ENCODE measurements at regions not wholly inside any gene's neighbourhood (a gene's known extent, or its start where the extent isn't known, plus 50 kb on each side); places are given as distances from the start of the nearest gene placed in this dataset.
A peak's percentile ranks its signal among the peaks of the same experiment; 100 is the strongest.

GRCh38 chr10:118504044-118504443 lies 91.4 kb downstream of the PRLHR start:
- H3K9me1 ChIP-seq (ENCODE audit: control insufficient read depth, insufficient read depth, low read length) = no peaks in the 10 kb centered on the region
- H3K4me3 ChIP-seq = no peak overlapping the region
- 0 out of 4 replicates have a peak overlapping the region, but pooled peaks of 1 of the 2 experiments have one; percentile 36 for H3K9ac ChIP-seq (ENCODE audit: insufficient read depth in 1 of 2, low read depth in 2 of 2, low read length in 2 of 2)
- CTCF ChIA-PET (ENCODE audit: low intra/inter-chr PET ratio) = no interaction called here
- no peaks in the 10 kb centered on the region for H3K79me2 ChIP-seq (ENCODE audit: control insufficient read depth, insufficient read depth, low read length)
- FAIRE-seq (no peak), DNase-seq (ENCODE audit: extremely low read depth in 1 of 4, low spot score in 3 of 4) (no peak), ATAC-seq (no peak)
- in situ Hi-C loops (cut with MboI) (no loop called here), intact Hi-C loops (cut with micrococcal nuclease) (no loop called here)
- H3K9me3 ChIP-seq (replicated peaks; ENCODE audit: control insufficient read depth, insufficient read depth, low read depth, low read length) = no peaks in the 10 kb centered on the region
- no peaks in the 10 kb centered on the region for H3K36me3 ChIP-seq (ENCODE audit: control insufficient read depth, insufficient read depth, low read length)
- H3K4me1 ChIP-seq (replicated peaks in 1 of 2; ENCODE audit: control insufficient read depth in 2 of 2, insufficient read depth in 2 of 2, low read length in 2 of 2) = peaks cover 0 to 13% of the 10 kb centered on the region in 2 experiments; a peak in 3 of 5 replicates
- H3K27me3 ChIP-seq (ENCODE audit: control insufficient read depth in 2 of 2, insufficient read depth in 2 of 2, low read length in 2 of 2) = no peaks in the 10 kb centered on the region
- POLR2A ChIA-PET = no interaction called here
- 0 out of 2 replicates have a peak overlapping the region, but pooled peaks have one; percentile 54 for H3K4me2 ChIP-seq (ENCODE audit: insufficient read depth, low read length)
- H4K20me1 ChIP-seq (replicated peaks; ENCODE audit: control insufficient read depth, insufficient read depth, low read length) = no peaks in the 10 kb centered on the region
- H2AFZ ChIP-seq (ENCODE audit: low read depth, low read length) = peak overlapping the region; percentile 37
- peak overlapping the region; percentile 31; the same call in 1 of the 3 replicates for H3K27ac ChIP-seq (ENCODE audit: extremely low read depth, low read depth, low read length)
- BruUV-seq (replicated peaks) = no TSS peak
- whole genome bisulfite sequencing (ENCODE audit: insufficient coverage, low coverage, missing lambda C conversion rate) = no CpG with 5 or more reads among the region's 1 CpG
- TF ChIP-seq STAT6 (CRISPR knock-in tag; IDR thresholded peaks at IDR 0.05) = no peak
- TF ChIP-seq SAFB2 (IDR thresholded peaks at IDR 0.05; ENCODE audit: borderline replicate concordance, low read depth, low read length, severe bottlenecking) = no peak
- TF ChIP-seq MLLT1 (IDR thresholded peaks at IDR 0.05) = 0 out of 4 replicates have a peak, but pooled peaks of 1 of the 2 experiments have one; percentile 46
- TF ChIP-seq AFF4 (CRISPR knock-in tag; IDR thresholded peaks at IDR 0.05) = no peak
- TF ChIP-seq BMI1 (IDR thresholded peaks at IDR 0.05; ENCODE audit: low read length) = no peak
- no peak for TF ChIP-seq TSHZ1 (CRISPR knock-in tag; IDR thresholded peaks at IDR 0.05)
- TF ChIP-seq PHB2 (IDR thresholded peaks at IDR 0.05; ENCODE audit: low read depth) = no peak
- TF ChIP-seq SIN3A (IDR thresholded peaks at IDR 0.05; ENCODE audit: borderline replicate concordance in 2 of 2, control insufficient read depth in 1 of 2, low read depth in 2 of 2, low read length in 2 of 2) = no peak
- no peak for TF ChIP-seq SP1 (CRISPR knock-in tag; IDR thresholded peaks at IDR 0.05)
- no peak for TF ChIP-seq ZNF431 (CRISPR knock-in tag; IDR thresholded peaks at IDR 0.05)

Measured in K562 (cell line).